Testis (tissue), 2 donors: ENCODE measurements at regions not wholly inside any gene's neighbourhood (a gene's known extent, or its start where the extent isn't known, plus 50 kb on each side); places are given as distances from the start of the nearest gene placed in this dataset.

Experiments used
- DNase-seq: peaks from one replicate; pipeline ENCODE4 v3.0.0-alpha.2; 2019
- H3K27ac ChIP-seq, 2 donors: fragments of 200-600 bp; sonication (generic); one replicate each; pipeline ENCODE4 v1.5.1; 2019
- H3K27me3 ChIP-seq: fragments of 200-600 bp; sonication (generic); one replicate; pipeline ENCODE4 v1.5.1; 2019
- H3K36me3 ChIP-seq: fragments of 200-600 bp; sonication (generic); one replicate; pipeline ENCODE4 v1.5.1; 2017; ENCODE audit warnings: low read depth; ENCODE audit errors: missing control alignments
- H3K4me1 ChIP-seq: fragments of 200-600 bp; sonication (generic); one replicate; pipeline ENCODE4 v1.5.1; 2019
- H3K4me3 ChIP-seq, 2 donors: fragments of 200-600 bp; sonication (generic); one replicate each; pipeline ENCODE4 v1.5.1; 2017 to 2019
- H3K9me3 ChIP-seq: fragments of 200-600 bp; sonication (generic); one replicate; pipeline ENCODE4 v1.5.1; 2017
- POLR2A ChIP-seq: fragments of 450-650 bp; IDR thresholded peaks from one replicate; pipeline ENCODE4 v1.6.1; 2017; ENCODE audit warnings: antibody characterized with exemption, mild to moderate bottlenecking, moderate library complexity
- WGBS, 2 donors: methylation state at CpG; one replicate each; pipeline ENCODE4 v1.1.5; 2018; 5-methylcytosine and 5-hydroxymethylcytosine counted together
- intact Hi-C: fragments of 100-400 bp; cut with DNase I; formaldehyde crosslinking; loops from one replicate; pipeline ENCODE4 v1.15.1; 2023; ENCODE audit warnings: low total_unique reads
- TF ChIP-seq, protein P1 (sequence below), 3 experiments: fragments of 450-650 bp in 2 of 3; fragments of 200-600 bp in 1 of 3; sonication (generic) in 1 of 3; IDR thresholded peaks; one replicate each; pipeline ENCODE4 v1.5.1; 2016 to 2019; ENCODE audit warnings: antibody characterized with exemption in 3 of 3, mild to moderate bottlenecking in 2 of 3, moderate library complexity in 1 of 3

GRCh38 chr3:67976663-67977062 lies 322.3 kb upstream of the SUCLG2 start:
- no peak overlapping the region for H3K27ac ChIP-seq
- no peaks in the 10 kb centered on the region for H3K4me1 ChIP-seq

DNA sequence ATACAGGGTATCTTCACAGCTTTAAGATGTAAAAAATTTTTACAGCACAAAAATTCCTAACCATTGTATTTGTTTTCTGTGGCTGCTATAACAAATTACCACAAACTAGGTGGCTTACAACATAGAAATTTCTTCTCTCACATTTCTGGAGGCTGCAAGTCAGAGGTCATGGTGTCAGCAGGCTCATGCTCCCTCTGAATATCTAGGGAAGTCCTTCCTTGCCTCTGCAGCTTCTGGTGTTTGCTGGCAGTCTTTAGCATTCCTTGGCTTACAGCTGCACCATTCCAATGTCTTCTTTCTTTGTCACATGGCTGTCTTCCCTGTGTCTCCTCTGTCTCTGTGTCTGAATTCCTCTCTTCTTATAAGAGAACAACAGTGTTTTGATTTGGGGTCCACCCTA lies 310.2 kb upstream of the SUCLG2 start:
- Histone ChIP-seq H3K36me3 (no peaks in the 10 kb centered on the region), H3K9me3 (no peaks in the 10 kb centered on the region), H3K27me3 (no peaks in the 10 kb centered on the region), H3K27ac (no peak overlapping the region), H3K4me3 (no peak overlapping the region), H3K4me1 (no peaks in the 10 kb centered on the region)
- intact Hi-C loops = no loop called here
- TF ChIP-seq POLR2A = no peak
- TF ChIP-seq, protein P1, sequence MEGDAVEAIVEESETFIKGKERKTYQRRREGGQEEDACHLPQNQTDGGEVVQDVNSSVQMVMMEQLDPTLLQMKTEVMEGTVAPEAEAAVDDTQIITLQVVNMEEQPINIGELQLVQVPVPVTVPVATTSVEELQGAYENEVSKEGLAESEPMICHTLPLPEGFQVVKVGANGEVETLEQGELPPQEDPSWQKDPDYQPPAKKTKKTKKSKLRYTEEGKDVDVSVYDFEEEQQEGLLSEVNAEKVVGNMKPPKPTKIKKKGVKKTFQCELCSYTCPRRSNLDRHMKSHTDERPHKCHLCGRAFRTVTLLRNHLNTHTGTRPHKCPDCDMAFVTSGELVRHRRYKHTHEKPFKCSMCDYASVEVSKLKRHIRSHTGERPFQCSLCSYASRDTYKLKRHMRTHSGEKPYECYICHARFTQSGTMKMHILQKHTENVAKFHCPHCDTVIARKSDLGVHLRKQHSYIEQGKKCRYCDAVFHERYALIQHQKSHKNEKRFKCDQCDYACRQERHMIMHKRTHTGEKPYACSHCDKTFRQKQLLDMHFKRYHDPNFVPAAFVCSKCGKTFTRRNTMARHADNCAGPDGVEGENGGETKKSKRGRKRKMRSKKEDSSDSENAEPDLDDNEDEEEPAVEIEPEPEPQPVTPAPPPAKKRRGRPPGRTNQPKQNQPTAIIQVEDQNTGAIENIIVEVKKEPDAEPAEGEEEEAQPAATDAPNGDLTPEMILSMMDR (IDR thresholded peaks at IDR 0.05) = no peak
- no peak for DNase-seq

More at GRCh38 chr3:67976663-67977062, 322.3 kb upstream of the SUCLG2 start:
- Histone ChIP-seq H3K36me3 (no peaks in the 10 kb centered on the region), H3K27me3 (no peaks in the 10 kb centered on the region), H3K9me3 (no peaks in the 10 kb centered on the region), H3K4me3 (no peak overlapping the region)
- TF ChIP-seq, protein P1 (IDR thresholded peaks at IDR 0.05) = no peak
- no peak for TF ChIP-seq POLR2A
- 81 to 87% methylated on average over 2 of the region's 2 CpGs for WGBS, 2 donors
- no peak for DNase-seq
- intact Hi-C loops = no loop called here

DNA sequence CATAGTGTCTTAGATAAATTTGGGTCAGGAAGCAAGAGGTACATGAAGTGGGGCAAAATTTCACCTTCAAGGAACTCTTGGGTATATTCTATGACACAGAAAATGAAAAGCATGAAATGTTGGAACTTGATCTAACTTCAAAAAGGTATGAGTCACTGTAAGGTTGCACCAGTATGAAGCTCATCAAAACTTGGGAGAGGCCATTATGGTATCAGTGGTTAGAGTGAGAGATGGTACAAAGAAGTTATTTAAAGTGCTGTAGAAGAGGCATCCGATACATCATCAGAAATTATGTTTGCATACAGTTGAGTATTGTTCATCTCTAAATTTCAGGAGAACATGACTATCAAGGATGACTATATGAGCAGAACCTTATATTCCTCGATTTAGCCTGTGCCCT lies 302.9 kb upstream of the SUCLG2 start:
- H3K36me3 ChIP-seq = no peaks in the 10 kb centered on the region
- no peaks in the 10 kb centered on the region for H3K9me3 ChIP-seq
- H3K27me3 ChIP-seq = no peaks in the 10 kb centered on the region
- H3K4me1 ChIP-seq = no peaks in the 10 kb centered on the region
- H3K4me3 ChIP-seq = no peak overlapping the region
- H3K27ac ChIP-seq = no peak overlapping the region
- DNase-seq = no peak
- WGBS, 2 donors = 71 to 77% methylated on average over 2 of the region's 2 CpGs
- intact Hi-C loops = no loop called here
- TF ChIP-seq, protein P1 (IDR thresholded peaks at IDR 0.05) = no peak
- TF ChIP-seq POLR2A = no peak

GRCh38 chr3:67947808-67948508 lies 293.5 kb upstream of the SUCLG2 start:
- no peak for DNase-seq
- intact Hi-C loops = no loop called here
- H3K36me3 ChIP-seq = no peaks in the 10 kb centered on the region
- 71 to 81% methylated on average over 5 to 13 of the region's 13 CpGs for WGBS, 2 donors
- no peak overlapping the region for H3K4me3 ChIP-seq
- H3K27me3 ChIP-seq = no peaks in the 10 kb centered on the region
- H3K4me1 ChIP-seq = no peaks in the 10 kb centered on the region
- TF ChIP-seq POLR2A = no peak
- TF ChIP-seq, protein P1 (IDR thresholded peaks at IDR 0.05) = no peak
- no peak overlapping the region for H3K27ac ChIP-seq
- no peaks in the 10 kb centered on the region for H3K9me3 ChIP-seq

DNA sequence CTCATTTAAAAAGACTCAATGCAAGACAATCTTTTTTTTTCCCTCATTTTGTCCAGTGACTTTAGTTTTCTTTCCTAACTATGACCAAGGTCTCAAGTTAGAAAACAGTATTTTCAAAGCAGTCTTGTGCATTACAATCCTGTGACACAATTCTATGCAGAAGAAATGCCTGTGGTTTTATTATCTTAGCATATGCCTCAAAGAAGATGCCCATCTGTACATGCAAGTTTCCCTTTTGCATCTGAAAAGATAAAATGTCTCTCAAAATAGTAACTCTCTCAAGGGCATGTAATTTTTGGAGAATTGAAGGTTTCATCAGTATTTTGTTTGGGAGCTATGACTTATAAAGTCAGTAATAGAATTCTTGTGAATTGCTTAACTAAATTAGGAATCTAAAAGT lies 292.0 kb upstream of the SUCLG2 start:
- no peak for DNase-seq
- Histone ChIP-seq H3K4me3 (no peak overlapping the region), H3K27ac (no peak overlapping the region), H3K9me3 (no peaks in the 10 kb centered on the region), H3K4me1 (no peaks in the 10 kb centered on the region), H3K27me3 (no peaks in the 10 kb centered on the region), H3K36me3 (no peaks in the 10 kb centered on the region)
- intact Hi-C loops = no loop called here
- TF ChIP-seq, protein P1 (IDR thresholded peaks at IDR 0.05) = no peak
- TF ChIP-seq POLR2A = no peak
